SK-N-SH treated with all-trans-retinoic acid at 6 μM for 48 hours (cell line): ENCODE measurements at regions not wholly inside any gene's neighbourhood (a gene's known extent, or its start where the extent isn't known, plus 50 kb on each side); places are given as distances from the start of the nearest gene placed in this dataset.

Experiments
- ARNTL ChIP-seq: fragments of 450-650 bp; formaldehyde crosslinking; IDR thresholded peaks from 2 replicates; pipeline ENCODE4 v1.5.0; 2020; ENCODE audit warnings: low read depth, mild to moderate bottlenecking, moderate library complexity, borderline replicate concordance
- CREB5 ChIP-seq: fragments of 250-450 bp; sonication (Bioruptor Pico); IDR thresholded peaks from 2 replicates; pipeline ENCODE4 v1.5.1; 2020; ENCODE audit warnings: low read depth, mild to moderate bottlenecking, moderate library complexity
- CSDC2 ChIP-seq: fragments of 250-450 bp; sonication (Bioruptor Pico); IDR thresholded peaks from 2 replicates; pipeline ENCODE4 v1.5.0; 2020; ENCODE audit warnings: mild to moderate bottlenecking, moderate library complexity
- CSRNP3 ChIP-seq: fragments of 250-450 bp; sonication (Bioruptor Pico); IDR thresholded peaks from 2 replicates; pipeline ENCODE4 v1.5.1; 2021; ENCODE audit warnings: mild to moderate bottlenecking, moderate library complexity
- ISL1 ChIP-seq: fragments of 250-450 bp; sonication (Bioruptor Pico); IDR thresholded peaks from 2 replicates; pipeline ENCODE4 v2.1.2; 2022; ENCODE audit warnings: mild to moderate bottlenecking, moderate library complexity
- PATZ1 ChIP-seq: fragments of 250-450 bp; sonication (Bioruptor Pico); IDR thresholded peaks from 2 replicates; pipeline ENCODE4 v1.8.0; 2020; ENCODE audit warnings: mild to moderate bottlenecking, moderate library complexity, borderline replicate concordance
- POU6F1 ChIP-seq: fragments of 250-450 bp; sonication (Bioruptor Pico); IDR thresholded peaks from 2 replicates; pipeline ENCODE4 v1.8.0; 2021; ENCODE audit warnings: low read depth, mild to moderate bottlenecking, moderate library complexity, borderline replicate concordance
- RARB ChIP-seq: fragments of 250-450 bp; sonication (Bioruptor Pico); IDR thresholded peaks from 2 replicates; pipeline ENCODE4 v1.8.0; 2021; ENCODE audit warnings: mild to moderate bottlenecking, moderate library complexity
- ZC3H10 ChIP-seq: fragments of 250-450 bp; sonication (Bioruptor Pico); IDR thresholded peaks from 2 replicates; pipeline ENCODE4 v1.5.1; 2021; ENCODE audit warnings: mild to moderate bottlenecking, moderate library complexity
- ZFP3 ChIP-seq: fragments of 250-450 bp; sonication (Bioruptor Pico); IDR thresholded peaks from 2 replicates; pipeline ENCODE4 v1.5.0; 2020; ENCODE audit warnings: mild to moderate bottlenecking, moderate library complexity
- ZFP30 ChIP-seq: fragments of 450-650 bp; formaldehyde crosslinking; IDR thresholded peaks from 2 replicates; pipeline ENCODE4 v1.5.0; 2022; ENCODE audit warnings: mild to moderate bottlenecking, moderate library complexity
- ZNF565 ChIP-seq: fragments of 450-650 bp; formaldehyde crosslinking; conservative IDR thresholded peaks from 2 replicates; pipeline ENCODE4 v1.5.0; 2020; ENCODE audit warnings: low read depth, mild to moderate bottlenecking, moderate library complexity
- ZNF70 ChIP-seq: fragments of 450-650 bp; formaldehyde crosslinking; IDR thresholded peaks from 2 replicates; pipeline ENCODE4 v1.5.0; 2020; ENCODE audit warnings: mild to moderate bottlenecking, moderate library complexity
- ZNF8 ChIP-seq: fragments of 450-650 bp; formaldehyde crosslinking; IDR thresholded peaks from 2 replicates; pipeline ENCODE4 v1.5.0; 2020; ENCODE audit warnings: mild to moderate bottlenecking, moderate library complexity

- no peak for TF ChIP-seq POU6F1
- TF ChIP-seq ZFP30 (CRISPR knock-in tag) = no peak
- no peak for TF ChIP-seq ZNF565 (CRISPR knock-in tag)
- no peak for TF ChIP-seq PATZ1 (CRISPR knock-in tag)
- no peak for TF ChIP-seq ZNF70
- TF ChIP-seq ZNF8 (CRISPR knock-in tag) = no peak
- TF ChIP-seq ISL1 = no peak
- no peak for TF ChIP-seq ZC3H10 (CRISPR knock-in tag)
- no peak for TF ChIP-seq RARB (CRISPR knock-in tag)
- no peak for TF ChIP-seq ZFP3 (CRISPR knock-in tag)
- TF ChIP-seq CSRNP3 (CRISPR knock-in tag) = no peak
- TF ChIP-seq ARNTL (CRISPR knock-in tag) = no peak
- no peak for TF ChIP-seq CREB5
- no peak for TF ChIP-seq CSDC2 (CRISPR knock-in tag)
Measured at GRCh38 chr4:185992585-185992984, 76.4 kb upstream of the TLR3 start.
